Astrocyte (in vitro differentiated cells and primary cell): ENCODE measurements at regions not wholly inside any gene's neighbourhood (a gene's known extent, or its start where the extent isn't known, plus 50 kb on each side); places are given as distances from the start of the nearest gene placed in this dataset.

Experiments
- EZH2 ChIP-seq: IDR thresholded peaks from 2 replicates; pipeline ENCODE4 v1.6.1; 2012; ENCODE audit warnings: mild to moderate bottlenecking, low read length, inconsistent platforms; ENCODE audit not compliant: insufficient read depth
- TF ChIP-seq, protein P1 (sequence below): IDR thresholded peaks from 2 replicates; pipeline ENCODE4 v1.5.1; 2011; ENCODE audit warnings: low read depth, mild to moderate bottlenecking, inconsistent platforms, low read length, moderate library complexity; ENCODE audit not compliant: insufficient read depth

DNA sequence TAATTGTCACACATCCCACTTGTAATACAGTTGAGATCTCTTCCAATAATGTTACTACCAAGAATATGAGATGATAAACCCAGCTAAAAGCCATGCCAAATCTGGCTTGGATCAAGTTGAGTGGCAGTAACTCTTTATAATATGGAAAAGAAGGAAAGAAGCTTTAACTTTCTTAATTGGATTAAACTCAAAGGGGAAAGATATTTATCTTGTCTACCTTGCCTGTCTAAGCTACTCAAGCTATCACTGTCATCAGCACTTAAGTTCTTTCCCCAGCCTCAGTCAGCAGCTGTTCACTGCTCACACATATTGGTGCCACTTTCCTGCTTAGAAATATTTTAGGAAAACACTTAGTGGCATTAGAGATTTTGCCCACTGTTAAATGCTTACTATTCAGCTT lies 350.7 kb downstream of the IPMK start:
- TF ChIP-seq, protein P1, sequence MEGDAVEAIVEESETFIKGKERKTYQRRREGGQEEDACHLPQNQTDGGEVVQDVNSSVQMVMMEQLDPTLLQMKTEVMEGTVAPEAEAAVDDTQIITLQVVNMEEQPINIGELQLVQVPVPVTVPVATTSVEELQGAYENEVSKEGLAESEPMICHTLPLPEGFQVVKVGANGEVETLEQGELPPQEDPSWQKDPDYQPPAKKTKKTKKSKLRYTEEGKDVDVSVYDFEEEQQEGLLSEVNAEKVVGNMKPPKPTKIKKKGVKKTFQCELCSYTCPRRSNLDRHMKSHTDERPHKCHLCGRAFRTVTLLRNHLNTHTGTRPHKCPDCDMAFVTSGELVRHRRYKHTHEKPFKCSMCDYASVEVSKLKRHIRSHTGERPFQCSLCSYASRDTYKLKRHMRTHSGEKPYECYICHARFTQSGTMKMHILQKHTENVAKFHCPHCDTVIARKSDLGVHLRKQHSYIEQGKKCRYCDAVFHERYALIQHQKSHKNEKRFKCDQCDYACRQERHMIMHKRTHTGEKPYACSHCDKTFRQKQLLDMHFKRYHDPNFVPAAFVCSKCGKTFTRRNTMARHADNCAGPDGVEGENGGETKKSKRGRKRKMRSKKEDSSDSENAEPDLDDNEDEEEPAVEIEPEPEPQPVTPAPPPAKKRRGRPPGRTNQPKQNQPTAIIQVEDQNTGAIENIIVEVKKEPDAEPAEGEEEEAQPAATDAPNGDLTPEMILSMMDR: no peak
- no peak for TF ChIP-seq EZH2
